Activated CD8-positive, alpha-beta memory T cell treated with anti-CD3 and anti-CD28 coated beads, Interleukin-2, amount 50 U/mL, for 24 hours (primary cell): ENCODE measurements at regions not wholly inside any gene's neighbourhood (a gene's known extent, or its start where the extent isn't known, plus 50 kb on each side); places are given as distances from the start of the nearest gene placed in this dataset.

Source experiments
- DNase-seq: peaks from one replicate; pipeline ENCODE4 v3.0.0-alpha.2; 2020; ENCODE audit errors: extremely low read depth

DNA sequence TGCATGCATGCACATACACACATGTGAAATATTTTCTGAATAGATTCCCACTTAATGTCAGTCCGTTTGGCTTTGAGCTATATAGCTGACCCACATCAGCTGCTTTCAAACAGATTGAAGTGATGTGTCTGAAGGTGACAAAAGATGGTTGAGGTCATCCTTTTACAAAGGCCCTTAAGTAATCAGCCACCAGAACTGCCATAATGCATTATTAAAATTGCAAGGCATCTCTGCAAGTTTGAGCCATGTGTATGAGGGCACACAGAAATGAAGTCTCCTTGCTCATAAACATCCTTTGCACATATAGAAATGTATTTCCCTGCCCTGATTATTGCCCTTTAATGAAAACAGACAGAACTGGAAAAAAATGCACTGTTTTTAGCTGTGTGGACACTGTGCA, 1043.0 kb upstream of the C9orf72 start:
- no peak for DNase-seq

DNA sequence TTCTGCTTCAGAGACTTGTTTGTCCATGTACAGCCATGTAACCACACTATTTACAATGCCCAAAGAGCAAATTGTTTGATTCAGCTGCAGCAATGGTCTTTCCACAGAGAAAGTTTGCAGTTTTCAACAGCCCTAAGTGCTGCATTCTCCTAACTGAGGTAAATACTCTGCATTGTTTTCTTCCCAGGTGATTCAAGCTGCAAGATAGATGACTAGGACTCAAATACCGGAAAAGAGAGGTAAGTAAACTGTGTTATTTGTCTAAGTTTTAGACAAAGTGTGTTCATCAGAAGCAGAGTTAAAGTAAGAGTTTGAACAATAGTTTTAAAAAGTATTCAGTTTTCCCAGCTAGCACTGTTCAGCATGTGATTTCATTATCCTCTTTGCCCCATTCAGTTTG, 1046.7 kb upstream of the C9orf72 start:
- DNase-seq = no peak

- no peak for DNase-seq
Measured at GRCh38 chr9:28620661-28621060, 1047.4 kb upstream of the C9orf72 start.

- DNase-seq = no peak
Measured at GRCh38 chr9:28624771-28625170, 1051.5 kb upstream of the C9orf72 start.

DNA sequence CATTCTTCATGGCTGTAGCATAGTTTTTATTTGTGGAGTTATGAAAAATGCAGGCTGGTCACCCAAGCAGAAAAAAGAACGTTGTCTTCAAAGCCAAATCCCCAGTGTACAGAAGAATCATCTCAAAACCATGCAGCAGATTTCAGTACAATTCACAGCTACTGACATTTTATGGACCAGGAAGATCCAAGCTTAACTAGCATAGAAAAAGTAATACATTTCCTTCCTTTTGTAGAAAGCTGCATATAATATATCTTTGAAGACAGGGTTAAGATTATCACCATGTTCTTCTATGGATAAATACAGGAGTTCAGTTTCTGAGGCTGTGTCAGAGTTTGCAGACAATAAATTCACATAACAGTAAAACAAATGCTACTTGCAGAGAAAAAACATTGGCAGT, 1054.8 kb upstream of the C9orf72 start:
- DNase-seq = no peak

GRCh38 chr9:28648723-28649122, 1075.4 kb upstream of the C9orf72 start:
- DNase-seq = no peak

DNA sequence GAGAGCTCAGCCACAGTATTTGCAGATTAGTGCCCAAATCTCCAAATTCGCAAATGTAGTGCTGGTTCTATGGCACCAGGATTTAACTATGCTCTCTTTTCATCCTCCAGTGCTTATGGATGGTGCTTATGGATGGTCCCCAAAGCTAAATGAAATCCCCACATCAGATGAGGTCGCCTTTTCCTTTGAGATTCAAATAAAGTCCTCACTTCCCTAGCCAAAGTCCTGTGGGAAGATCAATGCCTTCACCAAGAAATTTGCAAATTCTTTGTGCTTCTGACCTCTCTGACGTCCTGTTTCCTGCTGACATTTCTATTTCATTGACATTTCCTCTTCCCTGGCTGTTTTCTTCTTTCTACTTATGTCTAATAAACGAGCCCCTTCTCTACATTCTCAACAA, 1077.0 kb upstream of the C9orf72 start:
- no peak for DNase-seq

DNA sequence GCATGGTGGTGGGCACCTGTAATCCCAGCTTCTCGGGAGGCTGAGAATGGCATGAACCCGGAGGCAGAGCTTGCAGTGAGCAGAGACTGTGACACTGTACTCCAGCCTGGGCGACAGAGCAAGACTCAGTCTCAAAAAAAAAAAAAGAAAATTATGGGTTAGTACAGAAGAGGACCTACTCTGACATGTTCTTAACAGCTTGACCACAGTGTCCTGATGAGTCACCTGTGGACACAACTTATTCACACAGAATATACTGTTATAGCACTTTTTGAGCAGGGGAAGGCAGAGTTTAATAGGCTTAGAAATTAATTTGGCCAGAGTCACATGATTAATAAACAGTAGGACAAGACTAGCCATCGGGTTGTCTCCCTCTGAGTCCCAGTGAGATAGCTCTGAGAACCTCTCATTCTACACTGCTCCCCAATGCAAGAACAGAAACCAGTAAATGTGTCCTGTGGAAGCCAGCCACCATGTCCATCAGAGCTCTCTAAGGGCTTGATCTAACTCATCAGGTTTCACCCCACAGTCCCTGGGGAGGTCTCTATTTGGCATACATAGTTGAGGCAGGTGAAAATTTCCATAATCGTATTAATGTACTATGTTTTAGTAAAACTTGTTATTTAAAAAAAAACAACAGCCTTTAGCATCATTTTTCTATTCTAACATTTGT, 1077.9 kb upstream of the C9orf72 start:
- DNase-seq = no peak

DNA sequence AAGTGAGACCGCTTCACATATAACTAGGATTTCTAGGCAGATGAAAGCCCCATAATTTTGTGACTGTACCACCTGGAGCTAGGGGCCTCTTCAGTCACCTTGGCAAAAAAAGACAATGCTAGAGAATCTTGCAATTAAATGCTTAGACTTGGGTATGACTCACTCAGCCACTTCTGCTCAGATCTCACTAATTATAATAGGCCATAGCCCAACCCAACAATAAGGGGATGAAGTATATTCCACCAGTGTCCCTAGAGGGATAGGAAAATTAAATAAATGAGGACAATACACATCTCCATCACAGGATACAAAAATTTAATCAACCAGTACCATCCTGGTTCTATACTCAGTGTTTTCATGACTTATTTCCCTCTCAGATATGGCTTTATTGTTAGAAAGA, 1079.9 kb upstream of the C9orf72 start:
- no peak for DNase-seq

GRCh38 chr9:28656727-28657126, 1083.4 kb upstream of the C9orf72 start:
- no peak for DNase-seq

DNA sequence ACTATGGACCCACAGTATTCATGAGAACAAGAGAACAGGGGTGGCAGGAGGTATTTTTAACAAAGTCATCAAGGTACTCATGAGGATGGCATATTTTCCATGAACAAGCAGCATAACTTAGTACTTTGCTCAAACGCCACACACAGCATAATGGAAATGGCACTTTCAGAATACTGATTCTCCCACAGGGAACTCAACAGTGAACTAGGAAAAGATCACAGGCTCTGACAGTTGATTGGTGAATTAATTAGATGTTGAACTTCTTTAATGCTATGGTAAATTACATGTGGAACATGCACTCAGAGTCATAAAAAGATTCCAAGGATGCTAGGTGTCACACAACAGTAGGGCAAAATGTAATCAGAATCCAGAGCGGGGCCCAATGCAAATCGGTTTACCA, 1088.6 kb upstream of the C9orf72 start:
- DNase-seq = no peak

GRCh38 chr9:28662675-28663074, 1089.4 kb upstream of the C9orf72 start:
- DNase-seq = no peak

GRCh38 chr9:28668158-28668557, 1094.9 kb upstream of the C9orf72 start:
- no peak for DNase-seq

DNA sequence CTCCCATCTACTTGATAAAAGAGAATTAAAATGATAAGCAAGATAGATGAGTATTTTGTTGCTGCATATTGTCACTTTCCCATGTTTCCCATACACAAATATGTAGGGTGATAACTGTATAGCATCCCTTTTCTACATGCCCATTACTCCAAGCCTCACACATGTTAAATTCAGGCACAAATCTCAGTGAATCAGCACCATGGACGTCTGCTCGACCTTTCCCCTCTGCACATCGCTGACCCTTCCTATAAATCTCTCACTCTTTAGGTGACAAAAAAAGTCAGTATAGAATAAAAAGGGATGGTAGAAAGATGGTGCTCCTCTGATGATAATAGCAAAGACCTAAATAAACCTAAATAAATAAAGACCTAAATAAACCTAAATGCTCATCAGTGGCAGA, 1097.7 kb upstream of the C9orf72 start:
- DNase-seq = no peak

GRCh38 chr9:28678097-28678496, 1104.8 kb upstream of the C9orf72 start:
- no peak for DNase-seq

- DNase-seq = no peak
Measured at GRCh38 chr9:28688172-28688571, 1114.9 kb upstream of the C9orf72 start.

DNA sequence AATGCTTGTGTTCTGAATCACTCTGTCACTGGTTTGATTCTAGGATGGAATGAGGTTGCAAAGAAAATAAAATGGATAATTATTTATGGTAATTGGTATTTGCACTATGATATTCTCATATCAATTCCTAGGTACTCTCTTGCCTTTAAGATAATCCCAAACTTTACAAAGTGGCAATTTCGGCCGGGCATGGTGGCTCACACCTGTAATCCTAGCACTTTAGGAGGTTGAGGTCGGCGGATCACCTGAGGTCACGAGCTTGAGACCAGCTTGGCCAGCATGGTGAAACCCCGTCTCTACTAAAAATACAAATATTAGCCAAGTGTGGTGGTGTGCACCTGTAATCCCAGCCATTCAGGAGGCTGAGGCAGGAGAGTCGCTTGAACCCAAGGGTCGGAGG, 1118.7 kb upstream of the C9orf72 start:
- DNase-seq = no peak

GRCh38 chr9:28696960-28697359, 1123.7 kb upstream of the C9orf72 start:
- no peak for DNase-seq

- no peak for DNase-seq
Measured at GRCh38 chr9:28699632-28700031, 1126.4 kb upstream of the C9orf72 start.

GRCh38 chr9:28707616-28708015, 1134.3 kb upstream of the C9orf72 start:
- no peak for DNase-seq

GRCh38 chr9:28714188-28714587, 1140.9 kb upstream of the C9orf72 start:
- no peak for DNase-seq

DNA sequence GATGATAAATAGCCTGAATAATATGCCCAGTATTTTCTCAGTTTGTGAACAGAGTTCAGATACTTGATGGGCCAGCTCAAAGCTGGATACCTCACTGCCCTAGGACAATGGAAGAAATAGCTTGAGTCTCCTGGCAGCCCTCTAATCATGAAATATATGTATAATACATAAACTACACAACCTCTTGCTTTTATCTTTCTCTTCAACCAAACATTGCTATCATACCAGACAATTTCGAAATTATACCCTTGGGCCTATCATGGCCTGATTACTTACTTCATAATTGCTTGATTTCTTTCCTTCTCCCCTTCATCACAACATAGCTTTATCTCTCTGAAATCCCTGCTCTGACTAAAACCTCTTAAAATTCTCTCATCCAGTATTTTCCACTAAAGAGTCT, 1144.9 kb upstream of the C9orf72 start:
- DNase-seq = no peak

DNA sequence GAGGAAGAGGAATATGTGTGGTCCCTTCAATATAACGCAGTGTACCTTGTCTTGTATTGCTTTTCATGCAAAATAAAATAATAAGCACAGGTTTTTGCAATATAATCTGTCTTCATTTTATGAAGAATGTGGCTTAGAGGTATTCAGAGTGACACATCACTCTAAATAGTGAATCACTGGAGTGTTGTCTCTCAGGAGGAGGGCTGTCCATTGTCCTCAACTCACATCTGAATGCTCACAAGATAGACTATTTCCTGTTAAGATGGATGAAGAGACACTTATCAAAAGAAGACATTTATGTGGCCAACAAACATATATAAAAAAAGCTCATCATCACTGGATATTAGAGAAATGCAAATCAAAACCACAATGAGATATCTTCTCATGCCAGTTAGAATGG, 1147.5 kb upstream of the C9orf72 start:
- DNase-seq = no peak

GRCh38 chr9:28730111-28730510, 1156.8 kb upstream of the C9orf72 start:
- no peak for DNase-seq
